Fibroblast of lung (primary cell): ENCODE measurements at regions not wholly inside any gene's neighbourhood (a gene's known extent, or its start where the extent isn't known, plus 50 kb on each side); places are given as distances from the start of the nearest gene placed in this dataset.

ENCODE experiments used
- EZH2 ChIP-seq: IDR thresholded peaks from 2 replicates; pipeline ENCODE4 v1.5.1; 2012; ENCODE audit warnings: low read length, control low read depth, mild to moderate bottlenecking; ENCODE audit errors: missing control alignments
- TF ChIP-seq, protein P1 (sequence below), 2 donors: IDR thresholded peaks in 1 of 2; conservative IDR thresholded peaks in 1 of 2; 1 replicate in 1 of 2; 2 replicates in 1 of 2; pipeline ENCODE4 v1.5.1; 2011 to 2012; ENCODE audit warnings: low read length in 2 of 2, control low read depth in 1 of 2, inconsistent platforms in 1 of 2, low read depth in 1 of 2, mild to moderate bottlenecking in 1 of 2

DNA sequence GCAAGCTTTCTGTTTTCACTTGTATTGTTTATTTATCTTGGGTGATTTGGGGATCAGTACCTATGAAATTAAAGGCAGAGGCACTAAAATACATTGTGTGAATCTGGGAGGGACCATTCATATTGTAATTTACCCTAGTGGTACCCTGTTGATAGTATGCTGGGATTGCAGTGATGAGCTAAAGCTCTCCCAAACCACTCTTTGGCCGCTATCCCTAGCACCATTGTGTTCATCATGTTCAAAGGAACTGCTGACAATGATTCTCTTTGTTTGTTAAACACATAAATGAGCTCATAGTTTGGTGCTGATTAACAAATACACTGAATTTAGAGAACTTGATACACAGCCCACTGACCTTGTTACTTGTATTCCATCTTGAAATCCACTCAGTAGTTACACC, 1469.8 kb downstream of the CDH11 start:
- TF ChIP-seq, protein P1, sequence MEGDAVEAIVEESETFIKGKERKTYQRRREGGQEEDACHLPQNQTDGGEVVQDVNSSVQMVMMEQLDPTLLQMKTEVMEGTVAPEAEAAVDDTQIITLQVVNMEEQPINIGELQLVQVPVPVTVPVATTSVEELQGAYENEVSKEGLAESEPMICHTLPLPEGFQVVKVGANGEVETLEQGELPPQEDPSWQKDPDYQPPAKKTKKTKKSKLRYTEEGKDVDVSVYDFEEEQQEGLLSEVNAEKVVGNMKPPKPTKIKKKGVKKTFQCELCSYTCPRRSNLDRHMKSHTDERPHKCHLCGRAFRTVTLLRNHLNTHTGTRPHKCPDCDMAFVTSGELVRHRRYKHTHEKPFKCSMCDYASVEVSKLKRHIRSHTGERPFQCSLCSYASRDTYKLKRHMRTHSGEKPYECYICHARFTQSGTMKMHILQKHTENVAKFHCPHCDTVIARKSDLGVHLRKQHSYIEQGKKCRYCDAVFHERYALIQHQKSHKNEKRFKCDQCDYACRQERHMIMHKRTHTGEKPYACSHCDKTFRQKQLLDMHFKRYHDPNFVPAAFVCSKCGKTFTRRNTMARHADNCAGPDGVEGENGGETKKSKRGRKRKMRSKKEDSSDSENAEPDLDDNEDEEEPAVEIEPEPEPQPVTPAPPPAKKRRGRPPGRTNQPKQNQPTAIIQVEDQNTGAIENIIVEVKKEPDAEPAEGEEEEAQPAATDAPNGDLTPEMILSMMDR (conservative IDR thresholded peaks at IDR 0.05 in 1 of 2, IDR thresholded peaks at IDR 0.05 in 1 of 2; ENCODE audit: low read depth in 1 of 2, low read length in 2 of 2) = no peak
- TF ChIP-seq EZH2 = no peak
